Neutrophil (primary cell): ENCODE measurements at regions not wholly inside any gene's neighbourhood (a gene's known extent, or its start where the extent isn't known, plus 50 kb on each side); places are given as distances from the start of the nearest gene placed in this dataset.

Experiments used
- H3K27ac ChIP-seq: fragments of 200-600 bp; sonication (generic); 2 replicates; pipeline ENCODE4 v1.5.1; 2016; ENCODE audit warnings: mild to moderate bottlenecking, moderate library complexity
- H3K27me3 ChIP-seq: fragments of 200-600 bp; sonication (generic); 2 replicates; pipeline ENCODE4 v1.6.0; 2016; ENCODE audit warnings: mild to moderate bottlenecking
- H3K36me3 ChIP-seq: fragments of 200-600 bp; sonication (generic); 2 replicates; pipeline ENCODE4 v1.5.1; 2017
- H3K4me1 ChIP-seq, 2 experiments: fragments of 200-600 bp in 1 of 2; sonication (generic) in 1 of 2; 1 replicate in 1 of 2; 2 replicates in 1 of 2; pipeline versions ENCODE4 v1.5.1 to v1.6.1; 2013 to 2016; ENCODE audit warnings: low read depth in 1 of 2, low read length in 1 of 2, mild to moderate bottlenecking in 1 of 2, moderate library complexity in 1 of 2; ENCODE audit not compliant: control insufficient read depth in 1 of 2, insufficient read depth in 1 of 2
- H3K4me3 ChIP-seq, 2 experiments: fragments of 200-600 bp in 1 of 2; sonication (generic) in 1 of 2; 1 replicate in 1 of 2; 2 replicates in 1 of 2; pipeline ENCODE4 v1.5.1; 2013 to 2016; ENCODE audit warnings: low read depth in 1 of 2, low read length in 1 of 2, mild to moderate bottlenecking in 1 of 2, moderate library complexity in 1 of 2
- H3K9me3 ChIP-seq: fragments of 200-600 bp; sonication (generic); 2 replicates; pipeline ENCODE4 v1.5.1; 2016
- CTCF ChIP-seq: fragments of 200-600 bp; sonication (generic); IDR thresholded peaks from 2 replicates; pipeline ENCODE4 v1.5.1; 2016; ENCODE audit warnings: antibody characterized with exemption

- TF ChIP-seq CTCF: no peak
- no peak overlapping the region for H3K4me3 ChIP-seq
- H3K27me3 ChIP-seq: no peaks in the 10 kb centered on the region
- peaks cover 0 to 4% of the 10 kb centered on the region in 2 experiments for H3K4me1 ChIP-seq
- no peaks in the 10 kb centered on the region for H3K36me3 ChIP-seq
- H3K9me3 ChIP-seq: no peaks in the 10 kb centered on the region
- no peak overlapping the region for H3K27ac ChIP-seq
Observed at GRCh38 chr7:101702362-101702850, 73.3 kb upstream of the MYL10 start.

- H3K36me3 ChIP-seq: no peaks in the 10 kb centered on the region
- no peak overlapping the region for H3K27ac ChIP-seq
- peaks cover 0 to 4% of the 10 kb centered on the region in 2 experiments for H3K4me1 ChIP-seq
- H3K4me3 ChIP-seq: no peak overlapping the region
- H3K9me3 ChIP-seq: no peaks in the 10 kb centered on the region
- no peaks in the 10 kb centered on the region for H3K27me3 ChIP-seq
- no peak for TF ChIP-seq CTCF
Observed at GRCh38 chr7:101705331-101705730, 76.2 kb upstream of the MYL10 start.

GRCh38 chr7:101707587-101707986 lies 78.5 kb upstream of the MYL10 start:
- Histone ChIP-seq H3K9me3 (no peaks in the 10 kb centered on the region), H3K4me1 (peaks cover 0 to 4% of the 10 kb centered on the region in 2 experiments), H3K36me3 (no peaks in the 10 kb centered on the region), H3K4me3 (no peak overlapping the region), H3K27ac (no peak overlapping the region), H3K27me3 (no peaks in the 10 kb centered on the region)
- no peak for TF ChIP-seq CTCF

GRCh38 chr7:101708223-101708622 lies 79.1 kb upstream of the MYL10 start:
- no peak overlapping the region for H3K4me3 ChIP-seq
- H3K4me1 ChIP-seq: peaks cover 0 to 4% of the 10 kb centered on the region in 2 experiments
- H3K36me3 ChIP-seq: no peaks in the 10 kb centered on the region
- no peak overlapping the region for H3K27ac ChIP-seq
- TF ChIP-seq CTCF: no peak
- no peaks in the 10 kb centered on the region for H3K27me3 ChIP-seq
- no peaks in the 10 kb centered on the region for H3K9me3 ChIP-seq

GRCh38 chr7:101712652-101713051 lies 83.6 kb upstream of the MYL10 start:
- no peak overlapping the region for H3K4me3 ChIP-seq
- H3K36me3 ChIP-seq: no peaks in the 10 kb centered on the region
- no peaks in the 10 kb centered on the region for H3K27me3 ChIP-seq
- no peak for TF ChIP-seq CTCF
- peaks cover 11 to 13% of the 10 kb centered on the region in 2 experiments for H3K4me1 ChIP-seq
- no peaks in the 10 kb centered on the region for H3K9me3 ChIP-seq
- H3K27ac ChIP-seq: no peak overlapping the region

- no peak overlapping the region for H3K27ac ChIP-seq
- TF ChIP-seq CTCF: no peak
- no peaks in the 10 kb centered on the region for H3K36me3 ChIP-seq
- no peaks in the 10 kb centered on the region for H3K27me3 ChIP-seq
- H3K4me3 ChIP-seq: no peak overlapping the region
- no peaks in the 10 kb centered on the region for H3K9me3 ChIP-seq
- peaks cover 23 to 27% of the 10 kb centered on the region in 2 experiments for H3K4me1 ChIP-seq
Observed at GRCh38 chr7:101714097-101714496, 85.0 kb upstream of the MYL10 start.
